ENCODE measurements at regions not wholly inside any gene's neighbourhood (a gene's known extent, or its start where the extent isn't known, plus 50 kb on each side); places are given as distances from the start of the nearest gene placed in this dataset.

GRCh38 chr10:78960316-78960800 lies 108.4 kb upstream of the ZMIZ1 start:
- peak; percentile 29 for DNase-seq

GRCh38 chr10:78961760-78962159 lies 107.0 kb upstream of the ZMIZ1 start:
- DNase-seq, result no peak

GRCh38 chr10:78963074-78964034 lies 105.4 kb upstream of the ZMIZ1 start:
- DNase-seq, result no peak

- DNase-seq, result no peak
Measured at GRCh38 chr10:78964274-78964951, 104.4 kb upstream of the ZMIZ1 start.

- DNase-seq, result no peak
Measured at GRCh38 chr10:78964952-78965633, 103.7 kb upstream of the ZMIZ1 start.

GRCh38 chr10:78966182-78966787 lies 102.5 kb upstream of the ZMIZ1 start:
- DNase-seq, result no peak

GRCh38 chr10:78966844-78967488 lies 101.8 kb upstream of the ZMIZ1 start:
- DNase-seq, result no peak

GRCh38 chr10:78968300-78968942 lies 100.3 kb upstream of the ZMIZ1 start:
- no peak for DNase-seq

- DNase-seq, result no peak
Measured at GRCh38 chr10:78968943-78969342, 99.8 kb upstream of the ZMIZ1 start.

- no peak for DNase-seq
Measured at GRCh38 chr10:78969719-78970118, 99.0 kb upstream of the ZMIZ1 start.

GRCh38 chr10:78970261-78970660 lies 98.5 kb upstream of the ZMIZ1 start:
- no peak for DNase-seq

- no peak for DNase-seq
Measured at GRCh38 chr10:78971094-78971682, 97.6 kb upstream of the ZMIZ1 start.

- no peak for DNase-seq
Measured at GRCh38 chr10:78972160-78972946, 96.4 kb upstream of the ZMIZ1 start.

GRCh38 chr10:78972947-78973900 lies 95.5 kb upstream of the ZMIZ1 start:
- DNase-seq, result peak; percentile 77

GRCh38 chr10:78973901-78974616 lies 94.7 kb upstream of the ZMIZ1 start:
- DNase-seq, result peak; percentile 83

- peak; percentile 28 for DNase-seq
Measured at GRCh38 chr10:78974617-78975317, 94.0 kb upstream of the ZMIZ1 start.

- DNase-seq, result no peak
Measured at GRCh38 chr10:78975926-78976325, 92.8 kb upstream of the ZMIZ1 start.
